Skeletal muscle satellite cell (primary cell): ENCODE measurements at regions not wholly inside any gene's neighbourhood (a gene's known extent, or its start where the extent isn't known, plus 50 kb on each side); places are given as distances from the start of the nearest gene placed in this dataset.
"Not testable (repeated sequence)": the region's sequence is repeated elsewhere in the genome, so short reads cannot be mapped to it uniquely, and the experiment has no call there.

ENCODE experiments used
- H3K27me3 ChIP-seq: 2 replicates; pipeline ENCODE4 v1.7.0; 2013; ENCODE audit warnings: low read length; ENCODE audit not compliant: control insufficient read depth, insufficient read depth
- H3K36me3 ChIP-seq: 2 replicates; pipeline ENCODE4 v1.7.0; 2013; ENCODE audit warnings: mild to moderate bottlenecking, control low read depth, low read length; ENCODE audit not compliant: insufficient read depth
- H3K4me1 ChIP-seq: 2 replicates; pipeline ENCODE4 v1.7.0; 2013; ENCODE audit warnings: low read length; ENCODE audit not compliant: control insufficient read depth, insufficient read depth
- H3K4me2 ChIP-seq: 2 replicates; pipeline ENCODE4 v1.7.0; 2013; ENCODE audit warnings: mild to moderate bottlenecking, low read length
- H3K4me3 ChIP-seq: 2 replicates; pipeline ENCODE4 v1.7.0; 2013; ENCODE audit warnings: low read length
- H3K9ac ChIP-seq: 2 replicates; pipeline ENCODE4 v1.7.0; 2013; ENCODE audit warnings: mild to moderate bottlenecking, low read depth, low read length, moderate library complexity
- H3K9me3 ChIP-seq: replicated peaks from 2 replicates; pipeline ENCODE4 v1.7.0; 2013; ENCODE audit warnings: mild to moderate bottlenecking, control low read depth, low read length

- Histone ChIP-seq H3K4me1 (peaks cover 12% of the 10 kb centered on the region), H3K36me3 (no peaks in the 10 kb centered on the region), H3K27me3 (peaks cover 8% of the 10 kb centered on the region), H3K4me2 (no peak overlapping the region), H3K4me3 (no peak overlapping the region), H3K9ac (no peak overlapping the region), H3K9me3 (no peaks in the 10 kb centered on the region)
Observed at GRCh38 chr1:9442986-9443385, 96.3 kb upstream of the SLC25A33 start.

- Histone ChIP-seq H3K9me3 (no peaks in the 10 kb centered on the region), H3K9ac (no peak overlapping the region), H3K27me3 (peaks cover 8% of the 10 kb centered on the region), H3K4me2 (no peak overlapping the region), H3K36me3 (no peaks in the 10 kb centered on the region), H3K4me1 (peaks cover 6% of the 10 kb centered on the region), H3K4me3 (no peak overlapping the region)
Observed at GRCh38 chr1:9443913-9444445, 95.3 kb upstream of the SLC25A33 start.

GRCh38 chr1:9444532-9444931, 94.7 kb upstream of the SLC25A33 start:
- Histone ChIP-seq H3K9ac (no peak overlapping the region), H3K9me3 (no peaks in the 10 kb centered on the region), H3K4me3 (no peak overlapping the region), H3K36me3 (no peaks in the 10 kb centered on the region), H3K4me2 (no peak overlapping the region), H3K27me3 (peaks cover 8% of the 10 kb centered on the region), H3K4me1 (peaks cover 9% of the 10 kb centered on the region)

- H3K4me2 ChIP-seq, H3K36me3 ChIP-seq, H3K9ac ChIP-seq, H3K9me3 ChIP-seq, H3K4me3 ChIP-seq: not testable (repeated sequence)
- Histone ChIP-seq H3K27me3 (peaks cover 12% of the 10 kb centered on the region), H3K4me1 (peaks cover 12% of the 10 kb centered on the region)
Observed at GRCh38 chr1:9445081-9445480, 94.2 kb upstream of the SLC25A33 start.

GRCh38 chr1:9447215-9447960, 91.9 kb upstream of the SLC25A33 start:
- H3K27me3 ChIP-seq = peaks cover 8% of the 10 kb centered on the region
- H3K9ac ChIP-seq = no peak overlapping the region
- H3K36me3 ChIP-seq = no peaks in the 10 kb centered on the region
- no peak overlapping the region for H3K4me3 ChIP-seq
- H3K4me2 ChIP-seq = no peak overlapping the region
- peaks cover 12% of the 10 kb centered on the region for H3K4me1 ChIP-seq
- H3K9me3 ChIP-seq = no peaks in the 10 kb centered on the region

- H3K27me3 ChIP-seq = peaks cover 13% of the 10 kb centered on the region
- no peaks in the 10 kb centered on the region for H3K9me3 ChIP-seq
- H3K4me3 ChIP-seq = no peak overlapping the region
- H3K4me2 ChIP-seq = no peak overlapping the region
- peaks cover 12% of the 10 kb centered on the region for H3K4me1 ChIP-seq
- H3K9ac ChIP-seq = no peak overlapping the region
- no peaks in the 10 kb centered on the region for H3K36me3 ChIP-seq
Observed at GRCh38 chr1:9448132-9449109, 90.8 kb upstream of the SLC25A33 start.

- Histone ChIP-seq H3K9me3 (no peaks in the 10 kb centered on the region), H3K4me2 (no peak overlapping the region), H3K27me3 (peaks cover 14% of the 10 kb centered on the region), H3K4me1 (peaks cover 12% of the 10 kb centered on the region), H3K9ac (no peak overlapping the region), H3K4me3 (no peak overlapping the region), H3K36me3 (no peaks in the 10 kb centered on the region)
Observed at GRCh38 chr1:9449110-9449627, 90.1 kb upstream of the SLC25A33 start.

GRCh38 chr1:9449976-9450696, 89.1 kb upstream of the SLC25A33 start:
- Histone ChIP-seq H3K36me3 (no peaks in the 10 kb centered on the region), H3K4me3 (no peak overlapping the region), H3K4me1 (peaks cover 15% of the 10 kb centered on the region), H3K27me3 (peaks cover 19% of the 10 kb centered on the region), H3K9me3 (no peaks in the 10 kb centered on the region), H3K4me2 (no peak overlapping the region), H3K9ac (no peak overlapping the region)

GRCh38 chr1:9451081-9451480, 88.2 kb upstream of the SLC25A33 start:
- H3K4me2 ChIP-seq = no peak overlapping the region
- H3K4me3 ChIP-seq = no peak overlapping the region
- H3K27me3 ChIP-seq = peaks cover 19% of the 10 kb centered on the region
- H3K4me1 ChIP-seq = peaks cover 23% of the 10 kb centered on the region
- no peak overlapping the region for H3K9ac ChIP-seq
- no peaks in the 10 kb centered on the region for H3K9me3 ChIP-seq
- no peaks in the 10 kb centered on the region for H3K36me3 ChIP-seq

GRCh38 chr1:9452516-9453140, 86.6 kb upstream of the SLC25A33 start:
- peaks cover 23% of the 10 kb centered on the region for H3K4me1 ChIP-seq
- H3K36me3 ChIP-seq = no peaks in the 10 kb centered on the region
- H3K9ac ChIP-seq = no peak overlapping the region
- H3K9me3 ChIP-seq = no peaks in the 10 kb centered on the region
- H3K4me2 ChIP-seq = no peak overlapping the region
- peaks cover 19% of the 10 kb centered on the region for H3K27me3 ChIP-seq
- no peak overlapping the region for H3K4me3 ChIP-seq
